H1 (cell line): ENCODE measurements at regions not wholly inside any gene's neighbourhood (a gene's known extent, or its start where the extent isn't known, plus 50 kb on each side); places are given as distances from the start of the nearest gene placed in this dataset.

Experiments used
- CEBPB ChIP-seq: IDR thresholded peaks from 2 replicates; pipeline ENCODE4 v1.6.1; 2012; ENCODE audit warnings: low read depth, low read length
- JUN ChIP-seq: IDR thresholded peaks from 2 replicates; pipeline ENCODE4 v1.6.1; 2011; ENCODE audit warnings: low read depth, mild to moderate bottlenecking, improper control_type of control experiment, low read length
- RFX5 ChIP-seq: IDR thresholded peaks from 2 replicates; pipeline ENCODE4 v1.6.1; 2011; ENCODE audit warnings: low read depth, low read length, improper control_type of control experiment, borderline replicate concordance
- RXRA ChIP-seq: IDR thresholded peaks from 2 replicates; pipeline ENCODE4 v1.6.1; 2011; ENCODE audit warnings: low read depth, mild to moderate bottlenecking, low read length, moderate library complexity; ENCODE audit not compliant: insufficient read depth
- SIRT6 ChIP-seq: IDR thresholded peaks from one replicate; pipeline ENCODE4 v1.7.1; 2012; ENCODE audit warnings: low read length, inconsistent platforms
- TEAD4 ChIP-seq: IDR thresholded peaks from 2 replicates; pipeline ENCODE4 v1.6.1; 2012; ENCODE audit warnings: low read depth, low read length, inconsistent platforms, mixed read lengths
- YY1 ChIP-seq: IDR thresholded peaks from 2 replicates; pipeline ENCODE4 v1.6.1; 2011; ENCODE audit warnings: low read depth, mild to moderate bottlenecking, low read length

DNA sequence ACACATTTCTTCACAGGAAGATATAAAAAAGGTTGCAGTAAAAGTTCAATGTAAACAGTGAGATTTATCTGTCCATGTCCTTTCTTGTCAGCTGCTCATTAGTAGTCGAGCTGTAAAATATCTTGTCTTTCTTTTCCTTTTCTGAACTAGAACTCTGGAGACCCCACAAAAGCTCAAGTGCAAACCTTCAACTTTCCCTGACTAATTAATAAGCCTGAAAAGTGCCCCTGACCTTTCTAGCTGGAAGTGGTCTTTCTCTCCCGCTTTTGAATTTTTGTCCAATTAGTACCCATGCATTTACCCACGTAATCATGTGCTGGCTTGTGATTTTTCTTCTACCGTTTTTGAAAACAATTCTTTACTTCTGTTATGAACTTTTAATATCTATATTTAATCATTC, 63.6 kb upstream of the EHBP1 start (continued):
- TF ChIP-seq TEAD4 (no peak), RXRA (no peak), JUN (no peak), CEBPB (no peak), SIRT6 (no peak), RFX5 (no peak), YY1 (no peak)
